HG03460 (cell line): ENCODE measurements at regions not wholly inside any gene's neighbourhood (a gene's known extent, or its start where the extent isn't known, plus 50 kb on each side); places are given as distances from the start of the nearest gene placed in this dataset.
"Not testable (repeated sequence)": the region's sequence is repeated elsewhere in the genome, so short reads cannot be mapped to it uniquely, and the experiment has no call there.

Source experiments
- ATAC-seq: cut with Tn5 transposase; IDR thresholded peaks from one replicate; pipeline ENCODE4 v1.9.1; 2021; ENCODE audit not compliant: unreplicated experiment

- no peak for ATAC-seq
These were observed 86.2 kb downstream of the RPL27A start for GRCh38 chr11:8768625-8769333.

GRCh38 chr11:8772571-8773519 lies 90.3 kb downstream of the RPL27A start:
- no peak for ATAC-seq

GRCh38 chr11:8773916-8774539 lies 91.4 kb downstream of the RPL27A start:
- no peak for ATAC-seq

DNA sequence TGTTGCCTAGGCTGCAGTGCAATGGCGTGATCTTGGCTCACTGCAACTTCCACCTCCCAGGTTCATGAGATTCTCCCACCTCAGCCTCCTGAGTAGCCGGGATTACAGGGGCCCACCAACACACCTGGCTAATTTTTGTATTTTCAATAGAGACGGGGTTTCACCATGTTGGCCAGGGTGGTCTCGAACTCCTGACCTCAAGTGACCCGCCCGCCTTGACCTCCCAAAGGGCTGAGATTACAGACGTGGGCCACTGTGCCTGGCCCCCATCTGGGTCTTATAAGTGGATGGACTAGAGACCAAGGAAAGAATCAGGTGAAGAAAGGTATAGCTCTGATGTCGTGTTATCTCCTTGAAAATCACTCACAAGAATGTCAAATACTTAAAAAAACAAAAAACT lies 92.3 kb downstream of the RPL27A start:
- not testable (repeated sequence) for ATAC-seq

DNA sequence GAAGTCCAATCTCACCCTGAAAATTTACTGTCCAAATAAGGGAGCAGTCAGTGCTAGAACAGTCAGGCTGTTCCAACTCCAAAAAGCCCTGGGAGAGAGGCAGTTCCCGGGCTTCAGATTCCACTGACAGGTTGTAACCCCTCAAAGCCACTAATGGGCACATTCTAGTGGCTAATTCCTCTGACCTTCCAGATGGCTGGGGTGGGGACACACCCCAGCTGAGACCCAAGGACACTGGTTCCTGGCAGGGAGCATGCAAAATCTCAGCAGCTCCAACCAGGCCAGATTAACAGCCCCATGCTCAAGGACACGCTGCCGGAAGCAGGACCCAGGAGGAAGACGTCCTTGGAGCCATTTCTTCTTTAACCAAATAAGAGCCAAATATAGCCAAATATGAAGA lies 92.7 kb downstream of the RPL27A start:
- ATAC-seq, result no peak

GRCh38 chr11:8775734-8776133 lies 93.1 kb downstream of the RPL27A start:
- no peak for ATAC-seq

DNA sequence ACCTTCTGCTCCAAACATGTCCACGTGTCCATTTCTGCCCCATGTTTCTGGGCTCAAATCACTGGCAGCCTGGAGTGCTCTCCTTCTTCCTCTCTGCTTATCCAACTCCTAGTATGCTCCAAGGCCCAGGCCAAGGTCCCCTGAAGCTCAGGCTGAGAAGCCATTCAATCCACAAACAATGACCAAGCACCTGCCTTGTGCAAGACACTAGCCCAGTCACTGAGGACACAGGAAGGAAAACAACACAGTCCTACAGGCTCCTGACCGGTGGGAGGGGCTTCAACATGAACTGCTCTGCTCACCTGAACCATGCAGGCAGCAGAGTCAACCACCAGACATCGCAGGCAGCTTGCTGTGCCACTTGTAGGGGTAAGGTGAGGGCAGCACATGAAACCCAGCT lies 93.6 kb downstream of the RPL27A start:
- no peak for ATAC-seq

GRCh38 chr11:8777907-8778767 lies 95.5 kb downstream of the RPL27A start:
- ATAC-seq, result no peak

DNA sequence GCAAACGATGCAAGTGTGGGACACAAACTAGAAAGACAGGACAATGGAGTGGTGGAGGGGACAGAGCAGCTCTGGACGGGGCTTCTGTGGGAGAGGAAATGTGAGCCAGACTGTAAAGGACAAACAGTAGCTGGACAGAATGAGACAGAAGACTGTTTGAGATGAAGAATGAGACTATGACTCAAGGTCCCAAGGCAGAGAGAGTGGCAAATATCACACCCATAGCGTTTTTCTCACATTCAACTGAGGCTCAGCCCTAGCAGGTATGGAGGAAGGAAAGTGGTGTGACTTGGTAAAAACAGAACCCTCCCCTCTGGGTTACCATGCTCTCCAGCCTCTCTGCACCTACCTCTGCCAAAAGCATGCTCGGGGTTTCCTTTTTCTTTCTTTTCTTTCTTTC lies 96.5 kb downstream of the RPL27A start:
- ATAC-seq, result no peak

DNA sequence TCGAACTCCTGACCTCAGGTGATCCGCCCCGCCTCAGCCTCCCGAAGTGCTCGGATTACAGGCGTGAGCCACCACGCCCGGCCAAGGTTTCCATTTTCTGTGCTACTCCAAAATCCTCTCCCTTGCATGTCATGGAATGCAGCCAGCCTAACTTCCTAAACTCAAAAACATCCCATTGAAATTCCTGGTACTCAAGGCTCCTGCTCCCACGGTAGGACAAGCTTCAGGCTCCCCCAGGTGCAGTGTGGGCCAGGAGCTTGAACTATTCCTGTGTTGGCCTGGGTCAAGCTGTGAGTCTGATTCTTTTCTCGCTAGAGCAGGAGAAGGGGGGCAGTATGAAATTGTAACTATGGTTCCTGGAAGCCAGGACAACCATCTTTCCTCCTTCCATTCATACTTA lies 97.1 kb downstream of the RPL27A start:
- ATAC-seq, result no peak

DNA sequence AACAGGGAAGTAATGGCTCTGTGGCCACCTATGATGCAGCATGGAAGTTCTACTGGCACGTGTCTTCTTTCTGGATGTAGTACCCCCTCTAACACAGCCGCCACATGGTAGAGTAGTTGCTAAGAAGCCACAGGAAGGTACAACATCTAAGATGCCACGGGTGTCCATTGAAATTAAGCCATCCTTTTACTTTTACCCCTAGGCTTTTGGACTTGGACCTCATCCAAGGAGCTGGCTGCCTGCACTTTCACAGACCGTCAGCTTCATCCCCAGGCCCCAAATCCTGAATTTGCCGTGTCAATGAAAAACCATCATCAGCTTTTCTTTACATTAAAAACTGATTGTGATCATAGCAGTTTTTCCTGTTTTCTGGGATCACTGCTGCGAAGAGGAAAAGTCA lies 102.4 kb downstream of the RPL27A start:
- ATAC-seq, result no peak

GRCh38 chr11:8785457-8785856 lies 102.9 kb downstream of the RPL27A start:
- ATAC-seq, result no peak

DNA sequence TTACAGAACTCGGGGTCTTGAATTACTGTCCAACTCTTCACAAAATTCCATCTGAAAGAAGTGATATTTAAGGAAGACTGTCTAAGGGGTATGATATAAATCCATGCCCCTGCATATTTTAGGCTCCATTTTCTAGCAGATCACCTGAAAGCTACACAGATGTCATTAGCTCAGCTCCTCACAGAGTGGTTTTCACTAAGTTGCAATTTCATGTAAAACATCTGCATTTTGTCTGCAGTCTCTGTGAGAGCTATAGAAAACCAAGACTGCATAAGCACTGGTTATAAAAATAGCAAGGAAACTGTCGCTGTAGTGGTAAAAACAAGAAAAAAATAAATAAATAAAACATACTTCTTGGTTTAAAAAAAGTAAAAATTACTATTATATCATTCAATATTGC lies 103.4 kb downstream of the RPL27A start:
- no peak for ATAC-seq

DNA sequence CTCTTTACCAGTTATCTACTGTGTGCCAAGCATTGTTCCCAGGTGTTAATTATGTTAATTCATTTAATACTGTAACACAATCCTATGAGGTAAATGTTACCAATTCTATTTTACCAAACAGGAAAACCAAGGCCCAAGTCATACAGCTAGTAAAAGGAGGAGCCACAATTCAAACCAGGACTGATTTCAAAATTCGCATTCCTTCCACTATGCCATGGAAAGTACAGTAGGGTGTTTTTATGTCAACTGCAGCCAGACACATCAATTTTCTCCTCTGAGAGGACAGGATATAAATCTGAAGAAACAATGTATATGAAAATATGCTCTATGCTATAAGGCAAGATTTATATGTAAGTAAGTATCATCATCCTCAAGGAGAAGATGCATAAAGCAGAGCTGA lies 104.3 kb downstream of the RPL27A start:
- no peak for ATAC-seq

DNA sequence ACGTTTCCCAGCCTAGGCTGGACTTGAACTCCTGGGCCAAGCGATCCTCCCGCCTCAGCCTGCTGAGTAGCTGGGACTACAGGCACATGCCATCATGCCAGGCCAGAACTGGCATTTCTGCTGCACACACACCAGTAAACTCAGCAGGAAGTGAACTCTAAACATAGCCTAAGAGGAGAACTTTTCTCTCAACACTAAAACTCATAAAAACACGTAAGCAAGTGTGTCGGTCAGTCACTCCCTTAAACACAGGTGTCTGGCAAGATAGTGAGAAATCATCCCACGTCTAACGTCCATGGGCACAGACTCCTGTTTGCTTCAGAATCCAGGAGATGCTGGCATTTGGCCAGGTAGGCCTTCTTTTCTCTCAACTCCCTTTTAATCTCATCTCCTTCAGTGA lies 104.8 kb downstream of the RPL27A start:
- ATAC-seq, result no peak

DNA sequence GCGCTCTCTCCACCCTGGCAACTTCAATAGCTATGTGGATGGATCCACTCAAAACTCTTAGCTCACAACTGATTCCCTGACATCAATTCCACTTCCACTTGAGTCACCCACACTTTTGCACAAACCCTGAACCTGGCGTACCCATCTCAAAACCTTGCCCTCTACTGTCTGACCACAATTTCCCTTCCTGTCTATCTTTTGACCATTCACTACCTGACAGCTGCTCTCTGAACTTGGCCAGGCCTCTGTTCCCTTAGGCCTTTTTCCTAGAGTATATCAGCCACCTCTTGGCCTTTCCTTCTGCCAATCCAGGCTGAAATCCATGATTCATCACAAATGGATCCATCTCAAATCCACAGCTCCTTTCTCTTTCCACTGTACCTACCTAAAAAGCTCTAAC lies 106.0 kb downstream of the RPL27A start:
- no peak for ATAC-seq

GRCh38 chr11:8789864-8790263 lies 107.3 kb downstream of the RPL27A start:
- no peak for ATAC-seq

- no peak for ATAC-seq
These were observed 108.4 kb downstream of the RPL27A start for GRCh38 chr11:8790968-8791367.

GRCh38 chr11:8792710-8793109 lies 110.1 kb downstream of the RPL27A start:
- ATAC-seq, result no peak

DNA sequence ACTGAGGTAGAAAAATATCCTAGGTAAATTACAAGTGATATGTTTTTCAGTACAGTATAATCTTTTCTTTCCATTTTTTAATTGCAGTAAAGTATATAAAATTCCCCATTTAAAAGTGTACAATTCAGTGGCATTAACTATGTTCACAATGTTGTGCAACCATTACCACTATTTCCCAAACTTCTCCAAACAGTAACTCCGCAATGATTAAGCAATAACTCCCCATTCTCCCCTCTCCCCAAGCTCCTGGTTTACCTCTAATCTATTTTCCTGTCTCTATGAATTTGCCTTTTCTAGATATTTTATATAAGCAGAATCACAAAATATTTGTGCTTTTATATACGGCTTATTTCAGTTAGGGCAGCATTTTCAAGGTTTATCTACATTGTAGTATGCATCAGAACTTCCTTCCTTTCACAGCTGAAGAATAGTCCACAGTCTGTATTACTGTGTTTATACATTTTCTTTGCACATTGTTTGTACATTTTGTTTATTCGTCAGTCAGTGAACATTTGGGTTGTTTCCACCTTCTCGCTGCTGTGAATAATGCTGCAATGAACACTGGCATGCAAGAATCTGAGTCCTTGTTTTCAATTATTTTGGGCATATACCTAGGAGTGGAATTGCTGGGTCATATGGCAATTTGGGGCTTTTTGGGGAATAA lies 110.7 kb downstream of the RPL27A start:
- ATAC-seq, result no peak
